Testis (tissue), 2 donors: ENCODE measurements at regions not wholly inside any gene's neighbourhood (a gene's known extent, or its start where the extent isn't known, plus 50 kb on each side); places are given as distances from the start of the nearest gene placed in this dataset.

Experiments
- DNase-seq: peaks from one replicate; pipeline ENCODE4 v3.0.0-alpha.2; 2019
- H3K27ac ChIP-seq, 2 donors: fragments of 200-600 bp; sonication (generic); one replicate each; pipeline ENCODE4 v1.5.1; 2019
- H3K27me3 ChIP-seq: fragments of 200-600 bp; sonication (generic); one replicate; pipeline ENCODE4 v1.5.1; 2019
- H3K36me3 ChIP-seq: fragments of 200-600 bp; sonication (generic); one replicate; pipeline ENCODE4 v1.5.1; 2017; ENCODE audit warnings: low read depth; ENCODE audit errors: missing control alignments
- H3K4me1 ChIP-seq: fragments of 200-600 bp; sonication (generic); one replicate; pipeline ENCODE4 v1.5.1; 2019
- H3K4me3 ChIP-seq, 2 donors: fragments of 200-600 bp; sonication (generic); one replicate each; pipeline ENCODE4 v1.5.1; 2017 to 2019
- H3K9me3 ChIP-seq: fragments of 200-600 bp; sonication (generic); one replicate; pipeline ENCODE4 v1.5.1; 2017
- POLR2A ChIP-seq: fragments of 450-650 bp; IDR thresholded peaks from one replicate; pipeline ENCODE4 v1.6.1; 2017; ENCODE audit warnings: antibody characterized with exemption, mild to moderate bottlenecking, moderate library complexity
- WGBS, 2 donors: methylation state at CpG; one replicate each; pipeline ENCODE4 v1.1.5; 2018; 5-methylcytosine and 5-hydroxymethylcytosine counted together
- intact Hi-C: fragments of 100-400 bp; cut with DNase I; formaldehyde crosslinking; loops from one replicate; pipeline ENCODE4 v1.15.1; 2023; ENCODE audit warnings: low total_unique reads
- TF ChIP-seq, protein P1 (sequence below), 3 experiments: fragments of 450-650 bp in 2 of 3; fragments of 200-600 bp in 1 of 3; sonication (generic) in 1 of 3; IDR thresholded peaks; one replicate each; pipeline ENCODE4 v1.5.1; 2016 to 2019; ENCODE audit warnings: antibody characterized with exemption in 3 of 3, mild to moderate bottlenecking in 2 of 3, moderate library complexity in 1 of 3

DNA sequence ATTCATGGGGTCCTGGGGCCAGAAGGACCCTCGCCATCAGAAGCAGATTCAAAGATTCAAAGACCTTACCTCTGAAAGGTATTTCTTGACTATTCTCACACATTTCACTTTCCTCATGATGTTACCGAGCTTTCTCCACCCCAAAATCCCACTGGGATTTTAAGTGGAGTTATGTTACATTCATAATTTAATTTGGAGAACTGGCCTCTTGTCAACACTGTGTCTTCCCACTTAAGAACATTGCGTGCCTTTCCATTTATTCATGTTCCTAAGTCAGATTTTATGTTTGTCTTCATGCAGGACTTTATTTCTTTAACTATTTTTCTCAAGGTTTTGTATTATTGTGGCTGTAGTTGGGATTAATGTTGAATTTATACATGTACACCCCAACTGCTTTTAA is 123.5 kb upstream of the BMPER start:
- intact Hi-C loops: no loop called here
- no peaks in the 10 kb centered on the region for H3K27me3 ChIP-seq
- H3K36me3 ChIP-seq: no peaks in the 10 kb centered on the region
- H3K4me1 ChIP-seq: peaks cover 4% of the 10 kb centered on the region
- 64 to 74% methylated on average over 3 of the region's 3 CpGs for WGBS, 2 donors
- H3K27ac ChIP-seq: no peak overlapping the region
- H3K4me3 ChIP-seq: no peak overlapping the region
- DNase-seq: no peak
- H3K9me3 ChIP-seq: no peaks in the 10 kb centered on the region
- no peak for TF ChIP-seq POLR2A
- TF ChIP-seq, protein P1, sequence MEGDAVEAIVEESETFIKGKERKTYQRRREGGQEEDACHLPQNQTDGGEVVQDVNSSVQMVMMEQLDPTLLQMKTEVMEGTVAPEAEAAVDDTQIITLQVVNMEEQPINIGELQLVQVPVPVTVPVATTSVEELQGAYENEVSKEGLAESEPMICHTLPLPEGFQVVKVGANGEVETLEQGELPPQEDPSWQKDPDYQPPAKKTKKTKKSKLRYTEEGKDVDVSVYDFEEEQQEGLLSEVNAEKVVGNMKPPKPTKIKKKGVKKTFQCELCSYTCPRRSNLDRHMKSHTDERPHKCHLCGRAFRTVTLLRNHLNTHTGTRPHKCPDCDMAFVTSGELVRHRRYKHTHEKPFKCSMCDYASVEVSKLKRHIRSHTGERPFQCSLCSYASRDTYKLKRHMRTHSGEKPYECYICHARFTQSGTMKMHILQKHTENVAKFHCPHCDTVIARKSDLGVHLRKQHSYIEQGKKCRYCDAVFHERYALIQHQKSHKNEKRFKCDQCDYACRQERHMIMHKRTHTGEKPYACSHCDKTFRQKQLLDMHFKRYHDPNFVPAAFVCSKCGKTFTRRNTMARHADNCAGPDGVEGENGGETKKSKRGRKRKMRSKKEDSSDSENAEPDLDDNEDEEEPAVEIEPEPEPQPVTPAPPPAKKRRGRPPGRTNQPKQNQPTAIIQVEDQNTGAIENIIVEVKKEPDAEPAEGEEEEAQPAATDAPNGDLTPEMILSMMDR (IDR thresholded peaks at IDR 0.05): no peak

- TF ChIP-seq, protein P1 (IDR thresholded peaks at IDR 0.05): no peak
- TF ChIP-seq POLR2A: no peak
- Histone ChIP-seq H3K27ac (no peak overlapping the region), H3K27me3 (no peaks in the 10 kb centered on the region), H3K36me3 (no peaks in the 10 kb centered on the region), H3K4me1 (peaks cover 4% of the 10 kb centered on the region), H3K4me3 (no peak overlapping the region), H3K9me3 (no peaks in the 10 kb centered on the region)
- WGBS, 2 donors: 93 to 94% methylated on average over 2 of the region's 2 CpGs
- intact Hi-C loops: no loop called here
- no peak for DNase-seq
These were observed 121.3 kb upstream of the BMPER start for GRCh38 chr7:33784000-33784399.

DNA sequence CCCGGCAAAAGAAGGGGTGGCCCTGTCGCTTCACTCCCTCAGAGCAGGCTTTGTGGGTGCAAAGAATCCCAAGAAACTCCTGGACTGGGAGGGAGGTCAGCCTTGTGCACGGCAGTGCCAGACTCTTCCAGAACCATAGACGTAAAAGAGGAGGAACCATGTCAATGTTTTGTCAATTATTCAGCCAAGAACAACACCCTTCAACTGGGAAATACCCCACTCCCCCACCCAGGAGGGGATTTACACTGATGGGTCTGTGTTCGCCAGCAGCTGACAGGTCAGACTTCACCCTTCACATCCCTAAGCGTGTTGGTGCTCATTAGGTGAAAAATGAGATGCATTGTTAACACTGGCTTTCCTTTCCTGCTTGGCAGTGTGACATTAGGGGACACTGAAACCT is 116.8 kb upstream of the BMPER start:
- Histone ChIP-seq H3K9me3 (no peaks in the 10 kb centered on the region), H3K4me3 (no peak overlapping the region), H3K4me1 (no peaks in the 10 kb centered on the region), H3K27ac (no peak overlapping the region), H3K36me3 (no peaks in the 10 kb centered on the region), H3K27me3 (no peaks in the 10 kb centered on the region)
- intact Hi-C loops: no loop called here
- WGBS, 2 donors: 89 to 93% methylated on average over 6 of the region's 6 CpGs
- no peak for DNase-seq
- no peak for TF ChIP-seq POLR2A
- TF ChIP-seq, protein P1 (IDR thresholded peaks at IDR 0.05): no peak

DNA sequence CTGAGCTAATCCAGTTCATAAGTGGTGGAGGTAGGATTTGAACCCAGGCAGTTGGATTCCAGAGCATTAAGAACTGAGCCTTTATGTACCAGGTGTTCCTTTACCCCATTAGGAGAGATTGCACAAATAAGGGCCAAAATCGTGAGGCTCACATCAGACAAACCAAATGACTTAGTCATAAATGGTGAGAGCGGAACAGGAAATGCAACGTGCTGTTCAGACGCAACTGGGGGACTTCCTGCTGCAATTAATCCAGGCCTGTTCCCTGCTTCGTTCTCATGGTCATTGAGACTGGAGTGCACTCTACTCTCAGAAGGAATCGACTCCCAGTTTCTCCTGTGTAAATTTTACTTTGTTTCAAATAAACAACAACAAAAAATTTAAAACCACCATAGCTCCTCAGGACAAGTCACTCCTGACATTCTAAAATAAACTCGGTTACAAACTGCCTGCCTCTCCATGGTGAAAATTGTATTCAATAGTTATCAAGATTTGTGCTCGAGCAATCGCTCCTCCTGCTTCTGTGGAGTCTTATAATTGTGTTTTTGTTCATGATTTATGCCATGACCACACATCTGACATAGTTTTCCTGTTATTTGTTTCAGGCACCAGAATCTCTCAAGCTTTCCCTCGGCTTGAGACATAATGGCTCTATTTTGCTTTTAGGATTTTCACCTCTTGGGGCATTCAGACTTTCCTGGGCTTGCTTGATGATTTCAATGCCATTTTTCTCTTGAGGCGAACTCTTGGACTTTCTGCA is 115.3 kb upstream of the BMPER start:
- Histone ChIP-seq H3K27me3 (no peaks in the 10 kb centered on the region), H3K4me3 (no peak overlapping the region), H3K4me1 (no peaks in the 10 kb centered on the region), H3K36me3 (no peaks in the 10 kb centered on the region), H3K27ac (no peak overlapping the region), H3K9me3 (no peaks in the 10 kb centered on the region)
- intact Hi-C loops: no loop called here
- no peak for TF ChIP-seq POLR2A
- TF ChIP-seq, protein P1 (IDR thresholded peaks at IDR 0.05): no peak
- DNase-seq: no peak
- whole genome bisulfite sequencing, 2 donors: 72 to 77% methylated on average over 11 of the region's 11 CpGs

- intact Hi-C loops: no loop called here
- Histone ChIP-seq H3K36me3 (no peaks in the 10 kb centered on the region), H3K27me3 (no peaks in the 10 kb centered on the region), H3K4me1 (no peaks in the 10 kb centered on the region), H3K9me3 (no peaks in the 10 kb centered on the region), H3K27ac (no peak overlapping the region), H3K4me3 (no peak overlapping the region)
- 65 to 86% methylated on average over 5 of the region's 5 CpGs for WGBS, 2 donors
- DNase-seq: no peak
- TF ChIP-seq, protein P1 (IDR thresholded peaks at IDR 0.05): no peak
- no peak for TF ChIP-seq POLR2A
These were observed 114.6 kb upstream of the BMPER start for GRCh38 chr7:33790746-33791145.
